HFF-Myc (cell line): ENCODE measurements at regions not wholly inside any gene's neighbourhood (a gene's known extent, or its start where the extent isn't known, plus 50 kb on each side); places are given as distances from the start of the nearest gene placed in this dataset.
"Not testable (repeated sequence)": the region's sequence is repeated elsewhere in the genome, so short reads cannot be mapped to it uniquely, and the experiment has no call there.

Experiments
- DNase-seq: peaks from one replicate; pipeline ENCODE4 v3.0.0-alpha.2; 2011; ENCODE audit warnings: low read depth; ENCODE audit errors: extremely low read depth
- H3K4me3 ChIP-seq: replicated peaks from 2 replicates; pipeline ENCODE4 v1.5.1; 2011; ENCODE audit warnings: low read depth, mild to moderate bottlenecking, control low read depth, low read length
- CTCF ChIP-seq: IDR thresholded peaks from 2 replicates; pipeline ENCODE4 v1.5.1; 2012; ENCODE audit warnings: mild to moderate bottlenecking, low read depth, low read length, control low read depth; ENCODE audit errors: missing control alignments

- TF ChIP-seq CTCF = no peak
- DNase-seq = peak; percentile 7
- no peak overlapping the region for H3K4me3 ChIP-seq
Observed at GRCh38 chr13:90594681-90595080, 752.8 kb upstream of the MIR17HG start.

GRCh38 chr13:90605664-90606063 is 741.8 kb upstream of the MIR17HG start:
- DNase-seq = no peak
- no peak for TF ChIP-seq CTCF
- H3K4me3 ChIP-seq = no peak overlapping the region

GRCh38 chr13:90606921-90607320 is 740.6 kb upstream of the MIR17HG start:
- DNase-seq = not testable (repeated sequence)

GRCh38 chr13:90612391-90612790 is 735.1 kb upstream of the MIR17HG start:
- no peak for TF ChIP-seq CTCF

More at GRCh38 chr13:90606921-90607320, 740.6 kb upstream of the MIR17HG start:
- H3K4me3 ChIP-seq = not testable (repeated sequence)

GRCh38 chr13:90613076-90613795 is 734.3 kb upstream of the MIR17HG start:
- no peak overlapping the region for H3K4me3 ChIP-seq
- TF ChIP-seq CTCF = no peak
- no peak for DNase-seq

More at GRCh38 chr13:90612391-90612790, 735.1 kb upstream of the MIR17HG start:
- no peak for DNase-seq
- H3K4me3 ChIP-seq = no peak overlapping the region

GRCh38 chr13:90615236-90615635 is 732.3 kb upstream of the MIR17HG start:
- DNase-seq = no peak
- TF ChIP-seq CTCF = no peak
- H3K4me3 ChIP-seq = no peak overlapping the region

GRCh38 chr13:90615767-90616166 is 731.7 kb upstream of the MIR17HG start:
- TF ChIP-seq CTCF = no peak
- no peak for DNase-seq
- H3K4me3 ChIP-seq = no peak overlapping the region
